ENCODE measurements at regions not wholly inside any gene's neighbourhood (a gene's known extent, or its start where the extent isn't known, plus 50 kb on each side); places are given as distances from the start of the nearest gene placed in this dataset.

DNA sequence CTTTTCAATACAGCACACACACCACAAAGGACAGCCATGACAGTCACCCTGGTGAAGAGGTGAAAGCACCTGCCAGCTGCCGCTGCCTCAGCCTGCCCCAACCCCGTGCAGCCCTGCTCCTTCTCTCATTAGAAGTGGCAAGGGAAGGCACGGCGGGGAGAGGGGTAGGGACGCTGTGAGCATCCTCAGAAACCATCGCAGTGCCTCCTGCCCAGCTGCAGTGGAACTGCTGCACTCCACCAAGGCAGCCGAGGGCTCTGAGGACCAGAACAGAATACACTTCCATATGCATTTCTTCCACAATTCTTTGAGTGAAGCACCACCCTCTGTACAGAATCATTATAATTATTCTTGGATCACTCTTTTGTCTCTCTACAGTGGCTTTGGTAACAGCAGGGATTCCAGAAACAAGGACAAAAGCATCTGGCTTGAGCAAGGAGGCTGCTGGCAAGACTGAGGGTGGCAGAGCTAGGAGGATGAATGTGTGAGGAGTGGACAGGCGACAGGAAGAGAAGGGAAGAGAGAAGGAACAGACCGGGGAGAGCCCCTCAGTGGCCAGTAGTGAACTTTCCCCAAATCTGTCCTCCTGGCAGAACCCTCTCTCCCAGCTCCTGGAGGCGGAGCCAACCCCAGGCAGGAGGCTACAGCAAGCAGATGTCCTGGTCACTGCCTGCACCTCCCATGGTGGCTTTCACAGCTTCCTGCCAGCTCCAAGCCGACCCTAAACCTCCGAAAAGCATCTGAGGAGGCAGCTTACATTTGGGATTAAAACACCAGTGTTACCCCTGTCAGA lies 73.2 kb downstream of the MTNR1A start:
- Histone ChIP-seq H3K56ac (replicated peaks; ENCODE audit: insufficient read length, low read depth, low read length) (no peak overlapping the region), H2BK15ac (ENCODE audit: low read length) (no peak overlapping the region), H4K91ac (replicated peaks; ENCODE audit: insufficient read length, low read length) (no peak overlapping the region), H3K23me2 (ENCODE audit: low read depth, low read length) (no peaks in the 10 kb centered on the region; the same call in 1 of the 2 replicates), H4K5ac (ENCODE audit: insufficient read length, low read depth, low read length) (no peak overlapping the region), H3K4me2 (ENCODE audit: insufficient read depth in 1 of 2, low read depth in 2 of 2, low read length in 2 of 2) (no peak overlapping the region), H2BK12ac (ENCODE audit: low read depth, low read length) (no peak overlapping the region), H3K79me1 (ENCODE audit: low read depth, low read length) (no peaks in the 10 kb centered on the region), H3K4me1 (replicated peaks in 1 of 4; ENCODE audit: control insufficient read depth in 3 of 4, insufficient read depth in 4 of 4, low read length in 3 of 4) (peaks cover 0 to 11% (median 4%) of the 10 kb centered on the region in 4 experiments; a peak in 1 of 7 replicates), H3K18ac (ENCODE audit: extremely low read depth, low read length) (no peak overlapping the region), H2AFZ (ENCODE audit: low read length) (no peak overlapping the region), H4K8ac (ENCODE audit: extremely low read depth, insufficient read depth, low read length) (no peak overlapping the region), H3K27me3 (replicated peaks in 1 of 4; ENCODE audit: control insufficient read depth in 3 of 4, extremely low read depth in 1 of 4, insufficient read depth in 3 of 4, low read length in 3 of 4) (no peaks in the 10 kb centered on the region), H4K20me1 (replicated peaks in 1 of 2; ENCODE audit: control insufficient read depth in 1 of 2, insufficient read depth in 2 of 2, low read length in 2 of 2) (no peaks in the 10 kb centered on the region), H3K9ac (replicated peaks in 1 of 4; ENCODE audit: extremely low read depth in 1 of 4, low read depth in 3 of 4, low read length in 3 of 4) (no peak overlapping the region), H2BK20ac (ENCODE audit: low read length) (no peak overlapping the region), H3K23ac (ENCODE audit: insufficient read length) (no peak overlapping the region), H3K9me3 (ENCODE audit: insufficient read depth in 2 of 2, low read depth in 1 of 2, low read length in 1 of 2) (no peaks in the 10 kb centered on the region), H3K4me3 (ENCODE audit: extremely low read depth in 1 of 4, insufficient read depth in 2 of 4, low read depth in 3 of 4, low read length in 4 of 4) (no peak overlapping the region), H2AK5ac (ENCODE audit: low read depth, low read length) (no peak overlapping the region), H2BK120ac (replicated peaks; ENCODE audit: low read depth, low read length) (no peak overlapping the region), H3K14ac (ENCODE audit: insufficient read length) (no peak overlapping the region), H3K79me2 (ENCODE audit: control insufficient read depth in 1 of 2, insufficient read depth in 2 of 2, low read length in 2 of 2) (no peaks in the 10 kb centered on the region), H3K27ac (ENCODE audit: low read depth, low read length) (no peak overlapping the region), H2BK5ac (ENCODE audit: low read depth, low read length) (no peak overlapping the region), H3K4ac (replicated peaks; ENCODE audit: insufficient read length, low read depth, low read length) (no peak overlapping the region), H3K36me3 (ENCODE audit: control insufficient read depth in 2 of 4, insufficient read depth in 4 of 4, low read length in 3 of 4) (no peaks in the 10 kb centered on the region)
- CTCF ChIA-PET (ENCODE audit: partially characterized antibody) = interaction anchor here (0.6 to 2.0 kb wide), 7 partner anchors 9 to 370 kb away, joined by 3 to 7 read pairs (median 3); no protein-coding TSS in a partner anchor
- 77% methylated on average over 12 of the region's 12 CpGs; no CpG with 5 or more reads in 1 of the 2 experiments for WGBS, 2 experiments (ENCODE audit: extremely low coverage in 1 of 2, insufficient coverage in 1 of 2, insufficient read length in 1 of 2, insufficient replicate concordance in 2 of 2, low coverage in 1 of 2, low lambda C conversion rate in 2 of 2, missing lambda C conversion rate in 1 of 2)
- no peak for TF ChIP-seq FOSL1 (IDR thresholded peaks at IDR 0.05; ENCODE audit: insufficient read depth, low read depth, low read length)
- TF ChIP-seq RAD21 (IDR thresholded peaks at IDR 0.05 in 1 of 2, conservative IDR thresholded peaks at IDR 0.05 in 1 of 2; ENCODE audit: low read depth in 2 of 2, low read length in 2 of 2) = 0 out of 4 replicates have a peak, but pooled peaks of 1 of the 2 experiments have one; percentile 10
- no peak for TF ChIP-seq TAF7 (optimal IDR thresholded peaks at IDR 0.05; ENCODE audit: borderline replicate concordance, low read depth, low read length)
- no peak for TF ChIP-seq ZNF274 (IDR thresholded peaks at IDR 0.05; ENCODE audit: borderline replicate concordance, extremely low read depth, low read length)
- TF ChIP-seq, protein P1, sequence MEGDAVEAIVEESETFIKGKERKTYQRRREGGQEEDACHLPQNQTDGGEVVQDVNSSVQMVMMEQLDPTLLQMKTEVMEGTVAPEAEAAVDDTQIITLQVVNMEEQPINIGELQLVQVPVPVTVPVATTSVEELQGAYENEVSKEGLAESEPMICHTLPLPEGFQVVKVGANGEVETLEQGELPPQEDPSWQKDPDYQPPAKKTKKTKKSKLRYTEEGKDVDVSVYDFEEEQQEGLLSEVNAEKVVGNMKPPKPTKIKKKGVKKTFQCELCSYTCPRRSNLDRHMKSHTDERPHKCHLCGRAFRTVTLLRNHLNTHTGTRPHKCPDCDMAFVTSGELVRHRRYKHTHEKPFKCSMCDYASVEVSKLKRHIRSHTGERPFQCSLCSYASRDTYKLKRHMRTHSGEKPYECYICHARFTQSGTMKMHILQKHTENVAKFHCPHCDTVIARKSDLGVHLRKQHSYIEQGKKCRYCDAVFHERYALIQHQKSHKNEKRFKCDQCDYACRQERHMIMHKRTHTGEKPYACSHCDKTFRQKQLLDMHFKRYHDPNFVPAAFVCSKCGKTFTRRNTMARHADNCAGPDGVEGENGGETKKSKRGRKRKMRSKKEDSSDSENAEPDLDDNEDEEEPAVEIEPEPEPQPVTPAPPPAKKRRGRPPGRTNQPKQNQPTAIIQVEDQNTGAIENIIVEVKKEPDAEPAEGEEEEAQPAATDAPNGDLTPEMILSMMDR (IDR thresholded peaks at IDR 0.05; ENCODE audit: control extremely low read depth in 1 of 3, insufficient read depth in 1 of 3, low read depth in 1 of 3, low read length in 3 of 3) = peak in 2 of 3 experiments; percentile 33 to 50; a peak in 2 of 4 replicates
- DNase-seq (ENCODE audit: low read depth in 1 of 2, low spot score in 2 of 2) (peak in 1 of 2 experiments; percentile 53), FAIRE-seq (no peak)
- POLR2A ChIA-PET (ENCODE audit: partially characterized antibody) = no interaction called here
